OCI-LY3 (cell line): ENCODE measurements at regions not wholly inside any gene's neighbourhood (a gene's known extent, or its start where the extent isn't known, plus 50 kb on each side); places are given as distances from the start of the nearest gene placed in this dataset.

ENCODE experiments used
- H2AFZ ChIP-seq: fragments of 200-600, 300-600 bp; shearing (Covaris generic); 2 replicates; pipeline ENCODE4 v1.6.0; 2014; ENCODE audit warnings: antibody characterized with exemption, low read depth, low read length
- H3K27ac ChIP-seq: fragments of 200-600, 300-600 bp; sonication (generic); 2 replicates; pipeline ENCODE4 v1.5.1; 2014; ENCODE audit warnings: mild to moderate bottlenecking, low read length, moderate library complexity, mixed read lengths
- H3K27me3 ChIP-seq: fragments of 200-600, 300-600 bp; sonication (generic); 2 replicates; pipeline ENCODE4 v1.6.1; 2014; ENCODE audit warnings: low read depth, low read length, mixed read lengths
- H3K36me3 ChIP-seq: fragments of 200-600, 300-600 bp; sonication (generic); replicated peaks from 2 replicates; pipeline ENCODE3; 2014; ENCODE audit warnings: low read depth, low read length, mixed read lengths
- H3K4me1 ChIP-seq: fragments of 300-600, 200-600 bp; sonication (generic); 2 replicates; pipeline ENCODE4 v1.6.1; 2014; ENCODE audit warnings: low read length, mixed read lengths
- H3K4me2 ChIP-seq: fragments of 200-600, 300-600 bp; sonication (generic); 2 replicates; pipeline ENCODE4 v1.6.1; 2014; ENCODE audit warnings: low read length, mixed read lengths
- H3K4me3 ChIP-seq: fragments of 300-600, 200-600 bp; sonication (generic); 2 replicates; pipeline ENCODE4 v1.5.1; 2014; ENCODE audit warnings: antibody characterized with exemption, mild to moderate bottlenecking, low read length, moderate library complexity
- H3K79me2 ChIP-seq: fragments of 300-600, 200-600 bp; shearing (Covaris generic); 2 replicates; pipeline ENCODE4 v1.6.1; 2014; ENCODE audit warnings: mild to moderate bottlenecking, low read length, mixed read lengths
- H3K9ac ChIP-seq: fragments of 300-600, 200-600 bp; shearing (Covaris generic); 2 replicates; pipeline ENCODE4 v1.6.0; 2014; ENCODE audit warnings: mild to moderate bottlenecking, low read length, moderate library complexity
- H3K9me3 ChIP-seq: fragments of 200-600, 300-600 bp; shearing (Covaris generic); 2 replicates; pipeline ENCODE4 v1.6.1; 2014; ENCODE audit warnings: low read length, mixed read lengths; ENCODE audit not compliant: insufficient read depth
- H4K20me1 ChIP-seq: fragments of 200-600, 300-600 bp; sonication (generic); 2 replicates; pipeline ENCODE4 v1.6.1; 2016; ENCODE audit warnings: low read length, mixed read lengths; ENCODE audit not compliant: insufficient read depth
- CTCF ChIP-seq: fragments of 200-600, 300-600 bp; sonication (generic); IDR thresholded peaks from 2 replicates; pipeline ENCODE4 v1.5.1; 2014; ENCODE audit warnings: antibody characterized with exemption, low read length, low read depth
- EZH2phosphoT487 ChIP-seq: fragments of 200-600 bp; shearing (Covaris generic); IDR thresholded peaks from 2 replicates; pipeline ENCODE4 v1.6.1; 2018; ENCODE audit warnings: antibody characterized with exemption, mixed run types, low read depth

GRCh38 chr5:60357302-60357701 is 342.7 kb downstream of the DEPDC1B start:
- Histone ChIP-seq H3K36me3 (no peaks in the 10 kb centered on the region), H3K4me3 (no peak overlapping the region), H3K27me3 (no peaks in the 10 kb centered on the region), H2AFZ (no peak overlapping the region), H4K20me1 (no peaks in the 10 kb centered on the region), H3K9ac (no peak overlapping the region), H3K4me1 (no peaks in the 10 kb centered on the region), H3K9me3 (no peaks in the 10 kb centered on the region), H3K4me2 (no peak overlapping the region), H3K27ac (no peak overlapping the region), H3K79me2 (no peaks in the 10 kb centered on the region)
- no peak for TF ChIP-seq CTCF
- no peak for TF ChIP-seq EZH2phosphoT487

GRCh38 chr5:60356745-60357144 is 343.2 kb downstream of the DEPDC1B start:
- Histone ChIP-seq H2AFZ (no peak overlapping the region), H3K4me2 (no peak overlapping the region), H3K9me3 (no peaks in the 10 kb centered on the region), H3K4me1 (no peaks in the 10 kb centered on the region), H3K4me3 (no peak overlapping the region), H3K27me3 (no peaks in the 10 kb centered on the region), H4K20me1 (no peaks in the 10 kb centered on the region), H3K36me3 (no peaks in the 10 kb centered on the region), H3K27ac (no peak overlapping the region), H3K9ac (no peak overlapping the region), H3K79me2 (no peaks in the 10 kb centered on the region)
- TF ChIP-seq EZH2phosphoT487 (no peak), CTCF (no peak)

GRCh38 chr5:60355181-60355580 is 344.8 kb downstream of the DEPDC1B start:
- Histone ChIP-seq H3K9me3 (no peaks in the 10 kb centered on the region), H2AFZ (no peak overlapping the region), H3K4me3 (no peak overlapping the region), H3K4me2 (no peak overlapping the region), H3K27me3 (no peaks in the 10 kb centered on the region), H3K79me2 (no peaks in the 10 kb centered on the region), H3K9ac (no peak overlapping the region), H3K27ac (no peak overlapping the region), H3K36me3 (no peaks in the 10 kb centered on the region), H3K4me1 (no peaks in the 10 kb centered on the region), H4K20me1 (no peaks in the 10 kb centered on the region)
- no peak for TF ChIP-seq CTCF
- TF ChIP-seq EZH2phosphoT487 = no peak

- TF ChIP-seq EZH2phosphoT487 (no peak), CTCF (no peak)
- Histone ChIP-seq H3K27ac (no peak overlapping the region), H4K20me1 (no peaks in the 10 kb centered on the region), H3K9ac (no peak overlapping the region), H3K4me2 (no peak overlapping the region), H3K36me3 (no peaks in the 10 kb centered on the region), H3K4me3 (no peak overlapping the region), H3K4me1 (no peaks in the 10 kb centered on the region), H3K27me3 (no peaks in the 10 kb centered on the region), H3K9me3 (no peaks in the 10 kb centered on the region), H2AFZ (no peak overlapping the region), H3K79me2 (no peaks in the 10 kb centered on the region)
Observed at GRCh38 chr5:60354311-60354710, 345.7 kb downstream of the DEPDC1B start.
